ENCODE measurements at regions not wholly inside any gene's neighbourhood (a gene's known extent, or its start where the extent isn't known, plus 50 kb on each side); places are given as distances from the start of the nearest gene placed in this dataset.

GRCh38 chr10:10460451-10460850 lies 557.2 kb upstream of the CELF2 start:
- DNase-seq (ENCODE audit: low spot score) = no peak
- TF ChIP-seq, protein P1, sequence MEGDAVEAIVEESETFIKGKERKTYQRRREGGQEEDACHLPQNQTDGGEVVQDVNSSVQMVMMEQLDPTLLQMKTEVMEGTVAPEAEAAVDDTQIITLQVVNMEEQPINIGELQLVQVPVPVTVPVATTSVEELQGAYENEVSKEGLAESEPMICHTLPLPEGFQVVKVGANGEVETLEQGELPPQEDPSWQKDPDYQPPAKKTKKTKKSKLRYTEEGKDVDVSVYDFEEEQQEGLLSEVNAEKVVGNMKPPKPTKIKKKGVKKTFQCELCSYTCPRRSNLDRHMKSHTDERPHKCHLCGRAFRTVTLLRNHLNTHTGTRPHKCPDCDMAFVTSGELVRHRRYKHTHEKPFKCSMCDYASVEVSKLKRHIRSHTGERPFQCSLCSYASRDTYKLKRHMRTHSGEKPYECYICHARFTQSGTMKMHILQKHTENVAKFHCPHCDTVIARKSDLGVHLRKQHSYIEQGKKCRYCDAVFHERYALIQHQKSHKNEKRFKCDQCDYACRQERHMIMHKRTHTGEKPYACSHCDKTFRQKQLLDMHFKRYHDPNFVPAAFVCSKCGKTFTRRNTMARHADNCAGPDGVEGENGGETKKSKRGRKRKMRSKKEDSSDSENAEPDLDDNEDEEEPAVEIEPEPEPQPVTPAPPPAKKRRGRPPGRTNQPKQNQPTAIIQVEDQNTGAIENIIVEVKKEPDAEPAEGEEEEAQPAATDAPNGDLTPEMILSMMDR (IDR thresholded peaks at IDR 0.05) = no peak
- no peak for ATAC-seq (ENCODE audit: low FRiP score)

- ATAC-seq (ENCODE audit: low FRiP score) (no peak), DNase-seq (ENCODE audit: low spot score) (no peak)
- TF ChIP-seq, protein P1 (IDR thresholded peaks at IDR 0.05) = no peak
These were observed 555.3 kb upstream of the CELF2 start for GRCh38 chr10:10462151-10462941.

DNA sequence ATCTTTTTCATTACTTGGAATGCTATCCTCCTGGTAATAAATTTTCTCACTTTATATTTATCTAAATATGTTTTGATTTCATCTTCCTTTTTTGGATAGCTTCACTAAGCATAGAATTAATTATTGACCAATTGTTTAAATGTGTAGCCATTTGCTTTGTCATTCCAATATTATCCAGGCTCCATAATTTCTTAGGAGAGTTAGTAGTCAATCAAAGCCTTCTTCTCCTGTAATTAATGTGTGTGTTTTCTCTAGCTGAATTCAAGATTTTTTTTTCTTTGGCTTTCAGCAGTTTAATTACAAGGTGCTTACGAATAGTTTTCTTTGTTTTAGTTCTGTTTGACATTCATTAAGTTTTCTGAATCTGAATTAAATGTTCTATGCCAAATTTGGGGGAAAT lies 545.9 kb upstream of the CELF2 start:
- no peak for ATAC-seq (ENCODE audit: low FRiP score)

GRCh38 chr10:10475812-10476211 lies 541.9 kb upstream of the CELF2 start:
- ATAC-seq (ENCODE audit: low FRiP score) (no peak), DNase-seq (ENCODE audit: low spot score) (no peak)
- TF ChIP-seq, protein P1 (IDR thresholded peaks at IDR 0.05) = no peak

More for the DNA sequence above, 545.9 kb upstream of the CELF2 start:
- no peak for DNase-seq (ENCODE audit: low spot score)
- TF ChIP-seq, protein P1 (IDR thresholded peaks at IDR 0.05) = no peak

- no peak for ATAC-seq (ENCODE audit: low FRiP score)
- no peak for DNase-seq (ENCODE audit: low spot score)
- TF ChIP-seq, protein P1 (IDR thresholded peaks at IDR 0.05) = no peak
These were observed 539.8 kb upstream of the CELF2 start for GRCh38 chr10:10477844-10478243.

DNA sequence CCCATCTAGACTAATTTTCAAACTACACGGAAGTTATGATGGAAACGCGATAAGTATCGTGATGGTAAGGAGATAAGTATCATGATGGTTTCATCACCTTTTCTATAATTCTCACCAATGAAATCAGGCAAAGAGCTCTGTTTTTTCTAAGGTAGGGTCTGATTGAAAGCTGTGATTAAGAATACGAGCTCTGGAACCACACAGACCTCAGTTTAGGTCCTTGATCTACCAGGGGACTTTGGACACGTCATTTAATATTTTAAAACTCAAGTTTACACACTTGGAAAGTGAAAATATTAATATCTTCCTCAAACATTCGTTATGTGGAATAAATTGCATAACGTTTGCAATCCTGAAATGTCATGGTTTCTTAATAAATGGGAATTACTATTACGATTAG lies 538.2 kb upstream of the CELF2 start:
- ATAC-seq (ENCODE audit: low FRiP score) (no peak), DNase-seq (ENCODE audit: low spot score) (no peak)
- TF ChIP-seq, protein P1 (IDR thresholded peaks at IDR 0.05) = no peak

GRCh38 chr10:10482613-10483012 lies 535.1 kb upstream of the CELF2 start:
- DNase-seq (ENCODE audit: low spot score) (no peak), ATAC-seq (ENCODE audit: low FRiP score) (no peak)
- TF ChIP-seq, protein P1 (IDR thresholded peaks at IDR 0.05) = no peak
